GM12878 (cell line): ENCODE measurements at regions not wholly inside any gene's neighbourhood (a gene's known extent, or its start where the extent isn't known, plus 50 kb on each side); places are given as distances from the start of the nearest gene placed in this dataset.

Experiments
- ATAC-seq: fragments of 200-7000 bp; cut with Tn5 transposase; 3 replicates; pipeline ENCODE4 v1.9.1; 2020; ENCODE audit warnings: mild to moderate bottlenecking, moderate library complexity
- BruUV-seq: library from RNA; stranded (reverse); fragments of 400-500 nt; replicated peaks from 2 replicates; lab custom pipeline; 2021; lab: Mats Ljungman, UMichigan
- CTCF ChIA-PET: fragments of 300-600 bp; sonication (Branson Sonifier 250); formaldehyde crosslinking; extraction: SDS; loops from one replicate; lab custom pipeline; 2021; ENCODE audit warnings: inconsistent platforms; lab: Yijun Ruan, JAX
- POLR2A ChIA-PET: fragments of 350-600 bp; formaldehyde crosslinking; extraction: SDS; loops from one replicate; lab custom pipeline; 2021; ENCODE audit warnings: inconsistent platforms; lab: Charles Lee
- RAD21 ChIA-PET: fragments of 300-600 bp; sonication (Branson Sonifier 250); formaldehyde crosslinking; loops from one replicate; lab custom pipeline; 2023; ENCODE audit warnings: antibody characterized with exemption; ENCODE audit not compliant: unreplicated experiment; lab: Charles Lee
- SMC1A ChIA-PET: fragments of 300-600 bp; sonication (Branson Sonifier 250); formaldehyde crosslinking; loops from one replicate; lab custom pipeline; 2023; ENCODE audit not compliant: unreplicated experiment, uncharacterized antibody; lab: Charles Lee
- DNase-seq: peaks from one replicate; pipeline ENCODE4 v3.0.0-alpha.2; 2011; ENCODE audit warnings: low read depth, low spot score
- FAIRE-seq: peaks from 3 replicates; lab custom pipeline; 2011; peaks lifted over from hg19 to GRCh38; lab: Jason Lieb, UNC
- H2AFZ ChIP-seq: 2 replicates; pipeline ENCODE4 v1.6.0; 2011; ENCODE audit warnings: low read depth, low read length, control low read depth; ENCODE audit not compliant: control insufficient read depth
- H3K27ac ChIP-seq: 2 replicates; pipeline ENCODE4 v1.5.1; 2011; ENCODE audit warnings: control low read depth; ENCODE audit not compliant: control insufficient read depth, insufficient read depth
- H3K27me3 ChIP-seq, 2 experiments: replicated peaks in 1 of 2; 2 replicates each; pipeline versions ENCODE4 v1.6.0 to v1.6.1; 2011; ENCODE audit warnings: low read length in 1 of 2; ENCODE audit not compliant: control insufficient read depth in 2 of 2, insufficient read depth in 2 of 2
- H3K36me3 ChIP-seq, 2 experiments: 2 replicates each; pipeline ENCODE4 v1.5.1; 2011; ENCODE audit warnings: low read length in 1 of 2; ENCODE audit not compliant: control insufficient read depth in 2 of 2, insufficient read depth in 2 of 2
- H3K4me1 ChIP-seq: 2 replicates; pipeline ENCODE4 v1.6.1; 2011; ENCODE audit warnings: mild to moderate bottlenecking, low read length, moderate library complexity, mixed read lengths; ENCODE audit not compliant: control insufficient read depth, insufficient read depth
- H3K4me2 ChIP-seq: 2 replicates; pipeline ENCODE4 v1.6.0; 2011; ENCODE audit warnings: control low read depth; ENCODE audit not compliant: control insufficient read depth, insufficient read depth
- H3K4me3 ChIP-seq: fragments of 200-600 bp; sonication (generic); 2 replicates; pipeline ENCODE4 v1.5.1; 2016
- H3K79me2 ChIP-seq: 2 replicates; pipeline ENCODE4 v1.6.0; 2011; ENCODE audit warnings: low read length; ENCODE audit not compliant: control insufficient read depth, insufficient read depth
- H3K9ac ChIP-seq: 2 replicates; pipeline ENCODE4 v1.8.0; 2011; ENCODE audit warnings: low read length, control low read depth, mixed read lengths; ENCODE audit not compliant: control insufficient read depth, insufficient read depth
- H3K9me3 ChIP-seq: replicated peaks from 3 replicates; pipeline ENCODE4 v1.5.1; 2011; ENCODE audit warnings: mild to moderate bottlenecking, low read length; ENCODE audit not compliant: control insufficient read depth, insufficient read depth
- H4K20me1 ChIP-seq: 2 replicates; pipeline ENCODE4 v1.6.0; 2011; ENCODE audit not compliant: control insufficient read depth, insufficient read depth
- CHD1 ChIP-seq: IDR thresholded peaks from 2 replicates; pipeline ENCODE4 v1.6.1; 2012; ENCODE audit warnings: low read depth, low read length, improper control_type of control experiment
- HDGF ChIP-seq: fragments of 450-650 bp; IDR thresholded peaks from 2 replicates; pipeline ENCODE4 v1.6.1; 2016; ENCODE audit warnings: antibody characterized with exemption
- KDM1A ChIP-seq: fragments of 200-600 bp; sonication (generic); IDR thresholded peaks from 2 replicates; pipeline ENCODE4 v1.6.1; 2016; ENCODE audit warnings: borderline replicate concordance
- NBN ChIP-seq: fragments of 450-650 bp; IDR thresholded peaks from 2 replicates; pipeline ENCODE4 v1.6.1; 2016
- NFYA ChIP-seq: IDR thresholded peaks from 2 replicates; pipeline ENCODE4 v1.6.1; 2011; ENCODE audit warnings: low read depth, mild to moderate bottlenecking, low read length, improper control_type of control experiment, borderline replicate concordance
- NR2C2 ChIP-seq: IDR thresholded peaks from 2 replicates; pipeline ENCODE4 v1.6.1; 2011; ENCODE audit warnings: borderline replicate concordance, low read depth; ENCODE audit not compliant: control insufficient read depth, insufficient read length
- PAX8 ChIP-seq: fragments of 450-650 bp; IDR thresholded peaks from 2 replicates; pipeline ENCODE4 v1.6.1; 2017; ENCODE audit warnings: mild to moderate bottlenecking, moderate library complexity
- SMAD5 ChIP-seq: IDR thresholded peaks from 2 replicates; pipeline ENCODE4 v1.6.1; 2016; ENCODE audit warnings: antibody characterized with exemption, low read depth
- ZNF207 ChIP-seq: fragments of 450-650 bp; IDR thresholded peaks from 2 replicates; pipeline ENCODE4 v1.6.1; 2014; ENCODE audit warnings: antibody characterized with exemption, mild to moderate bottlenecking, borderline replicate concordance
- ZNF622 ChIP-seq: fragments of 450-650 bp; IDR thresholded peaks from 2 replicates; pipeline ENCODE4 v1.6.1; 2017; ENCODE audit warnings: mild to moderate bottlenecking, inconsistent platforms
- WGBS: methylation state at CpG from one replicate; pipeline ENCODE4 v1.1.6; 2016; ENCODE audit warnings: low lambda C conversion rate; ENCODE audit not compliant: insufficient replicate concordance, insufficient coverage; ENCODE audit errors: missing lambda C conversion rate; 5-methylcytosine and 5-hydroxymethylcytosine counted together
- in situ Hi-C: fragments of 300-500 bp; cut with MboI; formaldehyde crosslinking; loops from 9 replicates; pipeline ENCODE4 v1.14.3; 2018; ENCODE audit warnings: mixed read lengths
- intact Hi-C: fragments of 100-400 bp; cut with micrococcal nuclease; formaldehyde crosslinking; loops from one replicate; pipeline ENCODE4 v1.14.2; 2022; ENCODE audit not compliant: unreplicated experiment
- TF ChIP-seq, protein P1 (sequence below): fragments of 450-650 bp; IDR thresholded peaks from 2 replicates; pipeline ENCODE4 v1.6.1; 2017; ENCODE audit warnings: mild to moderate bottlenecking, low read depth, inconsistent platforms; ENCODE audit not compliant: poor library complexity, severe bottlenecking
- TF ChIP-seq, protein P2 (sequence below): IDR thresholded peaks from 2 replicates; pipeline ENCODE4 v1.6.1; 2012; ENCODE audit warnings: low read depth, low read length, improper control_type of control experiment
- TF ChIP-seq, protein P3 (sequence below): IDR thresholded peaks from 2 replicates; pipeline ENCODE4 v1.6.1; 2011; ENCODE audit warnings: low read depth, mild to moderate bottlenecking, low read length, moderate library complexity, borderline replicate concordance; ENCODE audit errors: extremely low read depth

DNA sequence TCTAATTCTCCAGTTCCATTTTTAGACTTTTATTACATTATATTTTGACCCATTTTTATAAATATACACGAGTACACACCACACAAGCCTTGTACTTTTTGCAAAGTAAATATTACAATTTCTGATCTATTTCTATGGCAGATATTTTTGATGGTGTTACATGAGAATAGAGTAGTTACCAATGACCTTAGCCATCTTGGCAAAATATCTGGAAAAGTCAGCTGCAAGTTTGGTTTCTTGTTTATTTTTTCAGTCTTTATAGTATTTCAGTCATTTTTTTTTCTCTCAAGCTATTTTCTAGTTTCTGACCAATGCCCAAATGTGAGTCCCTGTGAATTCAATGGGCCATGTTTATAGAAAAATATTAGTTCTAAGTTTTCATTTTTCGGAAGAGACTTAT, 64.0 kb upstream of the TMC1 start:
- Histone ChIP-seq H3K4me2 (no peak overlapping the region), H2AFZ (no peak overlapping the region), H3K9me3 (no peaks in the 10 kb centered on the region), H3K36me3 (no peaks in the 10 kb centered on the region), H3K79me2 (no peaks in the 10 kb centered on the region), H3K27me3 (no peaks in the 10 kb centered on the region), H3K4me3 (no peak overlapping the region), H3K9ac (no peak overlapping the region), H3K27ac (no peak overlapping the region)
- no peak for ATAC-seq
- 46% methylated on average over 2 of the region's 2 CpGs for WGBS
- intact Hi-C loops, result no loop called here
- POLR2A ChIA-PET, result interaction anchor here (1.0 to 2.3 kb wide), 4 partner anchors 11 to 63 kb away, joined by 3 to 6 read pairs (median 5); no protein-coding TSS in a partner anchor
- BruUV-seq, result no TSS peak
- CTCF ChIA-PET, result interaction anchor here (1.3 to 5.1 kb wide), 3 partner anchors 12 to 177 kb away, joined by 4 to 46 read pairs (median 4); no protein-coding TSS in a partner anchor
- TF ChIP-seq NBN, result no peak
- TF ChIP-seq, all 136 proteins: peak for 0
- RAD21 ChIA-PET, result interaction anchor here (0.6 to 4.7 kb wide), 4 partner anchors 9 to 184 kb away, joined by 3 to 43 read pairs (median 9); no protein-coding TSS in a partner anchor
- FAIRE-seq (no peak), DNase-seq (no peak)
- in situ Hi-C loops, result no loop called here
- Histone ChIP-seq H3K4me1 (no peaks in the 10 kb centered on the region), H4K20me1 (no peaks in the 10 kb centered on the region)
- SMC1A ChIA-PET, result interaction anchor here (0.9 to 7.8 kb wide), 9 partner anchors 8 to 177 kb away, joined by 3 to 73 read pairs (median 7); no protein-coding TSS in a partner anchor

DNA sequence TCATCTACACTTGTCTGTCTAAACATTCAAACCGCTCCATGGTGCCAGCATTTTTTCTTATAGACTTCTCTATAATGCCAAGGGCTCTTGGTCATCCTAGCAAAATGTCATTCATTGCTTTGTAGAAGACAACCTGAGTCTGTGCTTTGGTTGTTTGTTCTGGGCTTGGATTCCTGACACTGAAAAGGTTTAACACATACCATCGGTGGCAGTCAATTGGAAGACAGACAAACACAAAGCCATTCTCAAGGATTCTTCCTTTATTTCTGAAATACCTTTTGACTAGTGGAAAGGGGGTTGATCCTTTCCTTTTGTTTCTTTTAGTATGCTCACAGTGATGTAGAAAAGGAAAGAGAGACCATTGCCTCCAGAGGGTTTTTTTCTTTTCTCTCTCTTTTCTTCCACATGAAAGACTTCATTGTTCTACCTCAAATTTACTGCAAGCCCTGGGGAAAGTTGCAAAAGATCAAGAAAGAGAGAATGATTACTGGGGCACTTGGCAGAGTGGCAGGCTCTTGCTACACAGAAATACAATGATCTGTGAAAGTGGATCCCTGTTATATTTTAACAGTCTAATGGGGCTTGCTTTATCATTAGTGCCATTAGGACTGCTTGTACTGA, 66.4 kb upstream of the TMC1 start:
- Histone ChIP-seq H3K79me2 (no peaks in the 10 kb centered on the region), H4K20me1 (no peaks in the 10 kb centered on the region), H3K36me3 (no peaks in the 10 kb centered on the region), H3K4me3 (no peak overlapping the region), H3K9me3 (no peaks in the 10 kb centered on the region), H3K27me3 (no peaks in the 10 kb centered on the region), H3K9ac (no peak overlapping the region), H2AFZ (no peak overlapping the region), H3K4me2 (no peak overlapping the region), H3K4me1 (no peaks in the 10 kb centered on the region), H3K27ac (no peak overlapping the region)
- intact Hi-C loops (no loop called here), in situ Hi-C loops (no loop called here)
- WGBS, result 85% methylated on average over 2 of the region's 2 CpGs
- ATAC-seq (no peak; the same call in 2 of the 3 replicates), DNase-seq (no peak), FAIRE-seq (no peak)
- ChIA-PET CTCF (no interaction called here), POLR2A (no interaction called here), SMC1A (interaction anchor here (1.2 to 7.8 kb wide), 3 partner anchors 10 to 73 kb away, joined by 3 to 73 read pairs (median 6); no protein-coding TSS in a partner anchor), RAD21 (interaction anchor here (1.1 kb wide), 1 partner anchor 10 kb away, joined by 3 read pairs; no protein-coding TSS in a partner anchor)
- BruUV-seq, result no TSS peak
- no peak for TF ChIP-seq ZNF622
- TF ChIP-seq, protein P1, sequence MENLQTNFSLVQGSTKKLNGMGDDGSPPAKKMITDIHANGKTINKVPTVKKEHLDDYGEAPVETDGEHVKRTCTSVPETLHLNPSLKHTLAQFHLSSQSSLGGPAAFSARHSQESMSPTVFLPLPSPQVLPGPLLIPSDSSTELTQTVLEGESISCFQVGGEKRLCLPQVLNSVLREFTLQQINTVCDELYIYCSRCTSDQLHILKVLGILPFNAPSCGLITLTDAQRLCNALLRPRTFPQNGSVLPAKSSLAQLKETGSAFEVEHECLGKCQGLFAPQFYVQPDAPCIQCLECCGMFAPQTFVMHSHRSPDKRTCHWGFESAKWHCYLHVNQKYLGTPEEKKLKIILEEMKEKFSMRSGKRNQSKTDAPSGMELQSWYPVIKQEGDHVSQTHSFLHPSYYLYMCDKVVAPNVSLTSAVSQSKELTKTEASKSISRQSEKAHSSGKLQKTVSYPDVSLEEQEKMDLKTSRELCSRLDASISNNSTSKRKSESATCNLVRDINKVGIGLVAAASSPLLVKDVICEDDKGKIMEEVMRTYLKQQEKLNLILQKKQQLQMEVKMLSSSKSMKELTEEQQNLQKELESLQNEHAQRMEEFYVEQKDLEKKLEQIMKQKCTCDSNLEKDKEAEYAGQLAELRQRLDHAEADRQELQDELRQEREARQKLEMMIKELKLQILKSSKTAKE, result no peak
- no peak for TF ChIP-seq CHD1
- no peak for TF ChIP-seq PAX8
- TF ChIP-seq NR2C2, result no peak
- TF ChIP-seq KDM1A, result no peak
- TF ChIP-seq ZNF207, result no peak
- TF ChIP-seq SMAD5, result no peak
- TF ChIP-seq, protein P2, sequence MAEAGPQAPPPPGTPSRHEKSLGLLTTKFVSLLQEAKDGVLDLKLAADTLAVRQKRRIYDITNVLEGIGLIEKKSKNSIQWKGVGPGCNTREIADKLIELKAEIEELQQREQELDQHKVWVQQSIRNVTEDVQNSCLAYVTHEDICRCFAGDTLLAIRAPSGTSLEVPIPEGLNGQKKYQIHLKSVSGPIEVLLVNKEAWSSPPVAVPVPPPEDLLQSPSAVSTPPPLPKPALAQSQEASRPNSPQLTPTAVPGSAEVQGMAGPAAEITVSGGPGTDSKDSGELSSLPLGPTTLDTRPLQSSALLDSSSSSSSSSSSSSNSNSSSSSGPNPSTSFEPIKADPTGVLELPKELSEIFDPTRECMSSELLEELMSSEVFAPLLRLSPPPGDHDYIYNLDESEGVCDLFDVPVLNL, result no peak
- no peak for TF ChIP-seq NFYA
- TF ChIP-seq, protein P3, sequence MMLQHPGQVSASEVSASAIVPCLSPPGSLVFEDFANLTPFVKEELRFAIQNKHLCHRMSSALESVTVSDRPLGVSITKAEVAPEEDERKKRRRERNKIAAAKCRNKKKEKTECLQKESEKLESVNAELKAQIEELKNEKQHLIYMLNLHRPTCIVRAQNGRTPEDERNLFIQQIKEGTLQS, result no peak
- TF ChIP-seq HDGF, result no peak
